Gastrocnemius medialis (tissue), 4 donors: ENCODE measurements at regions not wholly inside any gene's neighbourhood (a gene's known extent, or its start where the extent isn't known, plus 50 kb on each side); places are given as distances from the start of the nearest gene placed in this dataset.
"Not testable (repeated sequence)": the region's sequence is repeated elsewhere in the genome, so short reads cannot be mapped to it uniquely, and the experiment has no call there.

Source experiments
- ATAC-seq, 2 donors: fragments of 150-250 bp; one replicate each; pipeline ENCODE4 v1.9.1; 2016
- DNase-seq, 2 donors: peaks; one replicate each; pipeline ENCODE4 v3.0.0-alpha.2; 2019
- H3K27ac ChIP-seq, 4 donors: fragments of 200-600 bp; sonication (generic); 1 replicate in 1 of 4; 2 replicates in 3 of 4; pipeline ENCODE4 v1.5.1; 2016 to 2018; ENCODE audit warnings: mild to moderate bottlenecking in 2 of 4, moderate library complexity in 1 of 4
- H3K27me3 ChIP-seq, 3 donors: fragments of 200-600 bp; sonication (generic) in 2 of 3; 1 replicate in 1 of 3; 2 replicates in 2 of 3; pipeline versions ENCODE4 v1.5.1 to v1.6.0; 2016 to 2019; ENCODE audit warnings: mild to moderate bottlenecking in 1 of 3, moderate library complexity in 1 of 3
- H3K36me3 ChIP-seq, 2 donors: fragments of 200-600 bp; sonication (generic) in 1 of 2; one replicate each; pipeline ENCODE4 v1.5.1; 2017 to 2018
- H3K4me1 ChIP-seq, 2 donors: fragments of 200-600 bp; sonication (generic) in 1 of 2; one replicate each; pipeline ENCODE4 v1.5.1; 2016 to 2017; ENCODE audit warnings: mild to moderate bottlenecking in 2 of 2
- H3K4me3 ChIP-seq, 4 donors: fragments of 200-600 bp; sonication (generic) in 3 of 4; 1 replicate in 1 of 4; 2 replicates in 3 of 4; pipeline ENCODE4 v1.5.1; 2016 to 2019; ENCODE audit warnings: mild to moderate bottlenecking in 2 of 4
- H3K9me3 ChIP-seq, 3 donors: fragments of 200-600 bp; sonication (generic) in 2 of 3; 1 replicate in 1 of 3; 2 replicates in 2 of 3; pipeline ENCODE4 v1.5.1; 2016 to 2019
- POLR2A ChIP-seq, 2 donors: fragments of 450-650 bp; IDR thresholded peaks; one replicate each; pipeline ENCODE4 v1.6.1; 2017; ENCODE audit warnings: antibody characterized with exemption in 2 of 2, mild to moderate bottlenecking in 2 of 2, moderate library complexity in 2 of 2
- in situ Hi-C, 4 donors: fragments of 200-750 bp; cut with MboI; loops; one replicate each; pipeline versions ENCODE4 v1.15.0 to v1.8.0; 2017; ENCODE audit warnings: low sequenced_read_pairs in 4 of 4
- intact Hi-C: fragments of 100-400 bp; cut with DNase I; formaldehyde crosslinking; loops from one replicate; pipeline ENCODE4 v1.15.1; 2023; ENCODE audit warnings: low total_unique reads
- TF ChIP-seq, protein P1 (sequence below), 5 experiments: fragments of 450-650 bp in 3 of 5; fragments of 200-600 bp in 2 of 5; sonication (generic) in 2 of 5; IDR thresholded peaks in 4 of 5; conservative IDR thresholded peaks in 1 of 5; 1 replicate in 4 of 5; 2 replicates in 1 of 5; pipeline ENCODE4 v1.5.1; 2016 to 2019; ENCODE audit warnings: antibody characterized with exemption in 5 of 5, mild to moderate bottlenecking in 3 of 5, moderate library complexity in 3 of 5

DNA sequence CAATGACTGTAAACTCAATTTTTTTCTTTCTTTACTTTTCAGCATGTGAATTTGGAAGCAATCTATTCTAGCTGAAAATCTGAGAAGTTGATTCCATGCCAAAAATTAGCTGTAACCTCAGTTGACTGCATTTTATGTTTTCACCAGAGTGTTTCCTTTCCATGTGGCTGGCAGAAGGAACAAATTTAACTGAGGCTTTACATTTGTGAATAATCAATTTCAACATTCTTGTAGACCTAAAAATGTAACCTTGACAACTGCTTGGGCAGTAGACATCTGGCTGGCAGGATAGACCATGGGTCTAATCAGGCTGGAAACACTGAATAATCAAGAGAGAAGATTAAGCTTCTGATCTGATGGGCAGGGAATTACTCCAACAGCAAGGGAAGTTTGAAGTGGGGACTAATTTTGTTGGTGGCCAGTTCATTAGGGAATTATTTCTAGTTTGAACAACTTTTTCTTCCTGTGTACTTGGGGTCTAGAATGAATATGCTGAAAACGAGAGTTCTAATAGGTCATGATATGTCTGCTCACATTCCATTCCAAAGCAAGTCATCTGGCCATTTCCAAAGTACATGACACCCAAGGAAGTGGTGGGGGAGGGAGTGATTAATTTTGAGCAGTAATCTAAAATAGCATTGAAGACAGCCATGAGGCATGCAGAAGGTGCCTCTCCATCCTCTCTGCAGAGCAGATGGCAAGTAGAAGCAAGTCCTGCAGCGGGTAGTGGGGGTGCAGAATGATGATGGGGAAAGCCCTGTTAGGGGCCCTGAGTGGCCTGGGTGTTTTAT, 68.2 kb downstream of the ATP23 start:
- in situ Hi-C loops (no loop called here), intact Hi-C loops (no loop called here)
- TF ChIP-seq, protein P1, sequence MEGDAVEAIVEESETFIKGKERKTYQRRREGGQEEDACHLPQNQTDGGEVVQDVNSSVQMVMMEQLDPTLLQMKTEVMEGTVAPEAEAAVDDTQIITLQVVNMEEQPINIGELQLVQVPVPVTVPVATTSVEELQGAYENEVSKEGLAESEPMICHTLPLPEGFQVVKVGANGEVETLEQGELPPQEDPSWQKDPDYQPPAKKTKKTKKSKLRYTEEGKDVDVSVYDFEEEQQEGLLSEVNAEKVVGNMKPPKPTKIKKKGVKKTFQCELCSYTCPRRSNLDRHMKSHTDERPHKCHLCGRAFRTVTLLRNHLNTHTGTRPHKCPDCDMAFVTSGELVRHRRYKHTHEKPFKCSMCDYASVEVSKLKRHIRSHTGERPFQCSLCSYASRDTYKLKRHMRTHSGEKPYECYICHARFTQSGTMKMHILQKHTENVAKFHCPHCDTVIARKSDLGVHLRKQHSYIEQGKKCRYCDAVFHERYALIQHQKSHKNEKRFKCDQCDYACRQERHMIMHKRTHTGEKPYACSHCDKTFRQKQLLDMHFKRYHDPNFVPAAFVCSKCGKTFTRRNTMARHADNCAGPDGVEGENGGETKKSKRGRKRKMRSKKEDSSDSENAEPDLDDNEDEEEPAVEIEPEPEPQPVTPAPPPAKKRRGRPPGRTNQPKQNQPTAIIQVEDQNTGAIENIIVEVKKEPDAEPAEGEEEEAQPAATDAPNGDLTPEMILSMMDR (IDR thresholded peaks at IDR 0.05 in 4 of 5, conservative IDR thresholded peaks at IDR 0.05 in 1 of 5), result no peak
- TF ChIP-seq POLR2A (IDR thresholded peaks at IDR 0.05), result no peak
- Histone ChIP-seq H3K9me3 (no peaks in the 10 kb centered on the region), H3K36me3 (no peaks in the 10 kb centered on the region), H3K4me1 (no peaks in the 10 kb centered on the region), H3K4me3 (no peak overlapping the region), H3K27me3 (no peaks in the 10 kb centered on the region), H3K27ac (no peak overlapping the region)
- ATAC-seq (no peak), DNase-seq (no peak)

DNA sequence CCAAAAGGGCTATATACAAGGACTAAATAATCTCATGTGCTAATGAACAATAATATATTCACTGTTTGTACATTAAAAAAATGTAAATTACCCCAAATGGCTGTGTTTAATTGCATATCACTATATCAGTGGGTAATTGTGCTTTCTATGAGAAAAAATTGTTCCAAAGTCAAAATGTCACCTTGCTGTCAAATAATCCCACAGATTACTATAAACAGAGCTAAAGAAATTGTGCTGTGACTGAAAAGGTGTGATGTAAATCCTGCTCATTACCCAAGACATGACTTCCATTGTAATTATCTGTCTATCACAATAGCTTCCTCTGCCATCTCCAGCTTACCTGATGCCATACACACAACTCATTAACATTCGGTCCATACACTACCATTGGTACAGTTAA, 70.3 kb downstream of the ATP23 start:
- DNase-seq (no peak), ATAC-seq (no peak)
- Histone ChIP-seq H3K27me3 (no peaks in the 10 kb centered on the region), H3K36me3 (no peaks in the 10 kb centered on the region), H3K27ac (no peak overlapping the region), H3K4me1 (no peaks in the 10 kb centered on the region), H3K4me3 (no peak overlapping the region), H3K9me3 (no peaks in the 10 kb centered on the region)
- TF ChIP-seq, protein P1 (IDR thresholded peaks at IDR 0.05 in 4 of 5, conservative IDR thresholded peaks at IDR 0.05 in 1 of 5), result no peak
- no peak for TF ChIP-seq POLR2A (IDR thresholded peaks at IDR 0.05)
- in situ Hi-C loops (no loop called here), intact Hi-C loops (no loop called here)

DNA sequence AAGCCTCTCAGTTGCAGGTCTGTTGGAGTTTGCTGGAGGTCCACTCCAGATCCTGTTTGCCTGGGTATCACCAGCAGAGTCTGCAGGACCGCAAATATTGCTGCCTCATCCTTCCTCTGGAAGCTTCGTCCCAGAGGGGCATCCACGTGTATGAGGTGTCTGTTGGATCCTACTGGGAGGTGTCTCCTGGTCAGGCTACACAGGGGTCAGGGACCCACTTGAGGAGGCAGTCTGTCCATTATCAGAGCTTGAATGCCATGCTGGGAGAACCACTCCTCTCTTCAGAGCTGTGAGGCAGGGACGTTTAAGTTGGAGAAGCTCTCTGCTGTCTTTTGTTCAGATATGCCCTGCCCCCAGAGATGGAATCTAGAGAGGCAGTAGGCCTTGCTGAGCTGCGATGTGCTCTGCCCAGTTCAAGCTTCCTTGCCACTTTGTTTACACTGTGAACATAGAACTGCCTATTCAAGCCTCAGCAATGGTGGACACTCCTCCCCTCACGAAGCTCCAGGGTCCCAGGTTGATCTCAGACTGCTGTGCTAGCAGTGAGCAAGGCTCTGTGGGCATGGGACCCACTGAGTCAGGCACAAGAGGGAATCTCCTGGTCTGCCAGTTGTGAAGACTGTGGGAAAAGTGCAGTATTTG, 81.1 kb downstream of the ATP23 start:
- in situ Hi-C loops, DNase-seq, H3K27ac ChIP-seq, H3K4me1 ChIP-seq, H3K4me3 ChIP-seq, H3K36me3 ChIP-seq, H3K27me3 ChIP-seq, H3K9me3 ChIP-seq, intact Hi-C loops, ATAC-seq: not testable (repeated sequence)

DNA sequence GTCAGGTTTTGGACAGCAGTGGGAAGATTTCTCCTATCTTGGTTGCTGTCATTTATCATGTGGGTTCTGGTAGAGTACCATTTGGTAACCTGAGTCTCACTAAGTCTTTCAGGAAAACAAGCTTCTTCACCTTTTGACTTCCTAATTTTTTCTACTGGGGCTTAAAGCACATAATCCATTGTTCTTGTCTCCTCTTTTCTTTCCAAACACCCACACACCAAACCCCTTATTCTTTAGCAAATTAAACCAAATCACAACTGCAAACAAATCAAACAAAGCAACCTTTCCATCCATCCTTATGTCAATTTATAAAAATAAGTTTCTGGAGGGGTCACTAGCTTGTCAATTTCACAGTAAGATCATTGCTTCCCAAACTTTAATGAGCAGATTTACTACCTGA, 84.1 kb downstream of the ATP23 start:
- in situ Hi-C loops (no loop called here), intact Hi-C loops (no loop called here)
- no peak for TF ChIP-seq POLR2A (IDR thresholded peaks at IDR 0.05)
- H3K4me1 ChIP-seq, result no peaks in the 10 kb centered on the region
- H3K36me3 ChIP-seq, result no peaks in the 10 kb centered on the region
- no peak overlapping the region for H3K27ac ChIP-seq
- DNase-seq (no peak), ATAC-seq (no peak)
- no peaks in the 10 kb centered on the region for H3K27me3 ChIP-seq
- H3K4me3 ChIP-seq, result no peak overlapping the region
- no peaks in the 10 kb centered on the region for H3K9me3 ChIP-seq

DNA sequence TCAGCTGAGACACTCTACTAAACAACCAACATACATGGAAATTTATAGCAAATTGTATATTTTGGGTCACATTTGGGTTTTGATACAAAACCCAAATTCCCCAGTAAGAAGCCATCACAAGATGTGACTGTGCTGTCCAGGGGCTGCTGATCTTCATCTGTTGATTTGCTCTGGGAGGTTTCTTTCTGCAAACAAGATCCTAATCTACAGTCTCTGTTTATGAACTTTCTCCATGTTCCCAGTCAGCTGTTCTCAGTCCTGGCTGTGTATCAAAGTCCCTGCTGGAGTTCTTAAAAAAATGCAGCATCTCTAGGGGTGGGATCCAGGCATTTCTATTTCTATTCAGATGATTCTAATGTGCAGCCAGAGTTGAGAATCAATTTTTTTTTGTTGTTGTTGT, 85.1 kb downstream of the ATP23 start:
- ATAC-seq, result no peak
- Histone ChIP-seq H3K4me1 (no peaks in the 10 kb centered on the region), H3K9me3 (no peaks in the 10 kb centered on the region), H3K27me3 (no peaks in the 10 kb centered on the region), H3K4me3 (no peak overlapping the region), H3K36me3 (no peaks in the 10 kb centered on the region), H3K27ac (no peak overlapping the region)
- DNase-seq, result no peak
- in situ Hi-C loops (no loop called here), intact Hi-C loops (no loop called here)
- TF ChIP-seq, protein P1 (IDR thresholded peaks at IDR 0.05 in 4 of 5, conservative IDR thresholded peaks at IDR 0.05 in 1 of 5), result no peak
- no peak for TF ChIP-seq POLR2A (IDR thresholded peaks at IDR 0.05)
